Right lobe of liver (tissue), 4 donors: ENCODE measurements at regions not wholly inside any gene's neighbourhood (a gene's known extent, or its start where the extent isn't known, plus 50 kb on each side); places are given as distances from the start of the nearest gene placed in this dataset.

Source experiments
- CTCF ChIP-seq, 4 donors: fragments of 200-600 bp in 3 of 4; fragments of 450-650 bp in 1 of 4; IDR thresholded peaks; one replicate each; pipeline versions ENCODE4 v1.5.1 to v1.8.0; 2016 to 2022; ENCODE audit warnings: antibody characterized with exemption in 4 of 4, mild to moderate bottlenecking in 2 of 4
- POLR2A ChIP-seq: fragments of 450-650 bp; IDR thresholded peaks from one replicate; pipeline ENCODE4 v1.6.1; 2017; ENCODE audit warnings: antibody characterized with exemption, mild to moderate bottlenecking
- donor health status: DM: no; HTN: no; CAD: no.
- donor health status: DM: no; HTN: no; CAD: no.
- donor health status: DM: no; HTN: yes; CAD: no.

GRCh38 chr21:27633631-27634030, 666.7 kb upstream of the ADAMTS5 start:
- TF ChIP-seq CTCF (IDR thresholded peaks at IDR 0.05) (no peak), POLR2A (no peak)
